Stomach (tissue), 8 donors: ENCODE measurements at regions not wholly inside any gene's neighbourhood (a gene's known extent, or its start where the extent isn't known, plus 50 kb on each side); places are given as distances from the start of the nearest gene placed in this dataset.
"Not testable (repeated sequence)": the region's sequence is repeated elsewhere in the genome, so short reads cannot be mapped to it uniquely, and the experiment has no call there.

Source experiments
- DNase-seq, 2 donors: peaks; one replicate each; pipeline versions ENCODE4 v3.0.0 to v3.0.0-alpha.2; 2013 to 2019
- H3K27ac ChIP-seq, 5 donors: fragments of 200-600 bp in 4 of 5; sonication (generic) in 4 of 5; one replicate each; pipeline ENCODE4 v1.5.1; 2013 to 2019; ENCODE audit warnings: mild to moderate bottlenecking in 1 of 5, moderate library complexity in 1 of 5
- H3K27me3 ChIP-seq, 3 donors: fragments of 200-600 bp; sonication (generic); one replicate each; pipeline ENCODE4 v1.5.1; 2017 to 2019; ENCODE audit warnings: mixed run types in 1 of 3
- H3K36me3 ChIP-seq, 4 donors: fragments of 200-600 bp; sonication (generic); 1 replicate in 3 of 4; 2 replicates in 1 of 4; pipeline ENCODE4 v1.5.1; 2016 to 2019
- H3K4me1 ChIP-seq, 4 donors: fragments of 200-600 bp; sonication (generic); one replicate each; pipeline ENCODE4 v1.5.1; 2016 to 2019
- H3K4me3 ChIP-seq, 4 donors: fragments of 200-600 bp; sonication (generic) in 3 of 4; one replicate each; pipeline ENCODE4 v1.5.1; 2016 to 2019; ENCODE audit warnings: mild to moderate bottlenecking in 1 of 4
- H3K9me3 ChIP-seq, 4 donors: fragments of 200-600 bp; sonication (generic); one replicate each; pipeline ENCODE4 v1.5.1; 2016 to 2019
- CTCF ChIP-seq, 7 experiments: fragments of 450-650 bp in 4 of 7; fragments of 200-600 bp in 3 of 7; sonication (generic) in 3 of 7; IDR thresholded peaks; one replicate each; pipeline ENCODE4 v1.5.1; 2016 to 2019; ENCODE audit warnings: antibody characterized with exemption in 7 of 7, control low read depth in 2 of 7, mild to moderate bottlenecking in 1 of 7
- EP300 ChIP-seq: sonication (generic); formaldehyde crosslinking; IDR thresholded peaks from one replicate; pipeline ENCODE4 v1.6.1; 2017; ENCODE audit warnings: antibody characterized with exemption
- POLR2A ChIP-seq, 4 donors: fragments of 450-650 bp; IDR thresholded peaks; one replicate each; pipeline ENCODE4 v1.6.1; 2016; ENCODE audit warnings: antibody characterized with exemption in 4 of 4, control low read depth in 2 of 4, mild to moderate bottlenecking in 1 of 4, moderate library complexity in 1 of 4
- POLR2AphosphoS5 ChIP-seq, 3 donors: sonication (generic); formaldehyde crosslinking; IDR thresholded peaks; one replicate each; pipeline ENCODE4 v1.6.1; 2016; ENCODE audit warnings: antibody characterized with exemption in 3 of 3
- WGBS, 5 donors: extraction: QIAGEN DNeasy Blood & Tissue Kit in 3 of 5; methylation state at CpG; one replicate each; pipeline versions ENCODE4 v1.1.5 to v1.1.7; 2013 to 2018; 5-methylcytosine and 5-hydroxymethylcytosine counted together
- intact Hi-C: fragments of 100-400 bp; cut with DNase I; formaldehyde crosslinking; loops from one replicate; pipeline ENCODE4 v1.15.1; 2023; ENCODE audit warnings: low total_unique reads
- donor health status: healthy with polysubstance abuse.
- donor health status: Bipolar disorder and iron deficiency.
- donor health status: healthy.

- no peak overlapping the region for H3K4me3 ChIP-seq
- H3K36me3 ChIP-seq: no peaks in the 10 kb centered on the region
- peaks cover under 1 to 17% (median 6%) of the 10 kb centered on the region in 4 donors for H3K4me1 ChIP-seq
- intact Hi-C loops: no loop called here
- no peak overlapping the region for H3K27ac ChIP-seq
- TF ChIP-seq CTCF (IDR thresholded peaks at IDR 0.05): no peak
- no peak for TF ChIP-seq EP300
- TF ChIP-seq POLR2AphosphoS5 (IDR thresholded peaks at IDR 0.05): no peak
- TF ChIP-seq POLR2A (IDR thresholded peaks at IDR 0.05): no peak
- H3K9me3 ChIP-seq: no peaks in the 10 kb centered on the region
- no peaks in the 10 kb centered on the region for H3K27me3 ChIP-seq
- no peak for DNase-seq
Measured at GRCh38 chr1:230567221-230567575, 75.1 kb upstream of the COG2 start.

DNA sequence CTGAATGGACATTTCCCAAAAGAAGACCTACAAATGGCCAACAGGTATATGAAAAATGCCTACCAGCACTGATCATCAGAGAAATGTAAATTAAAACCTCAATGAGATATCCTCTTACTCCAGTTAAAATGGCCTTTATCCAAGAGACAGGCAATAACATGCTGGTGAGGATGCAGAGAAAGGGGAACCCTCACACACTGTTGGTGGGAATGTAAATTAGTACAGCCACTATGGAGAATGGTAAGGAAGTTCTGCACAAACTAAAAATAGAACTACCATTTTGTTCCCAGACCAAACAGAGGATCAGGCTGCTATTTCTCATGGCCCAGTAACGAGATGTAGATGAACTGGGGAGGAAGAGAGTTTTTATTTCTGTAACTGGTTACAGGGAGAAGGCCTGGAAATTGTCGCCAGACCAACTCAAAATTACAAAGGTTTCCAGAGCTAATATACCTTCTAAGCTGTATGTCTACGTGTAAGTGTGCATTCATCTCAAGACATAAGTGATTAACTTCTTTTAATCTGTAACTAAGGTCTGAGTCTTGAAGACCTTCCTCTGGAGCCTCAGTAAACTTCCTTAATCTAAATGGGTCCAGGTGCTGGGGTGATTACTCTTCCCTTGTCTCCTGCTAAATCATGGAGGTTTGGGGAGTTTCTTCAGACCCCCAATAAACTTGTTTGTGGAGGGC, 75.6 kb upstream of the COG2 start:
- H3K4me1 ChIP-seq: peaks cover 0 to 11% (median 4%) of the 10 kb centered on the region in 4 donors
- H3K9me3 ChIP-seq, H3K27ac ChIP-seq, H3K36me3 ChIP-seq, intact Hi-C loops, H3K27me3 ChIP-seq, DNase-seq, H3K4me3 ChIP-seq: not testable (repeated sequence)
- WGBS, 5 donors: 68 to 76% (median 70%) methylated on average over 3 of the region's 3 CpGs

DNA sequence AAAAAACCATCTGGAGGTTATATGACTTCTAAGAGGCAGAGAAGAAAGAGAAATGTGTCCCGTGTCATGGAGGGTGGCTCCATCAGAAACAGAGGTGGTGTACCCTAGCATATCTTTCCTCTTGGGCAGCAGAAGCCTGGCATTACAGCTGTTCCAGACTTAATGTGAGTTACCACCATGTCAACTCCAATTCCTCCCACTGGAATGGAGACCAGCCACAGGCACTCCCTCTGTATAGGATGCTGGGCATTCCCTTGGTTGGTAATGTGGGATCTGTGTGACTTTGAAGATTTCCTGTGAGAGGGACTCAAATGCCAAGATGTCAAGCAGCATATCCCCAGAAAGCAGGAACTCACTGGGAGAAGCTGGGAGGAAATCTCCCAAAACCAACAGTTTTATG, 77.1 kb upstream of the COG2 start:
- H3K4me3 ChIP-seq: no peak overlapping the region
- TF ChIP-seq EP300 (no peak), CTCF (IDR thresholded peaks at IDR 0.05) (no peak), POLR2A (IDR thresholded peaks at IDR 0.05) (no peak), POLR2AphosphoS5 (IDR thresholded peaks at IDR 0.05) (no peak)
- DNase-seq: no peak
- H3K27me3 ChIP-seq: no peaks in the 10 kb centered on the region
- no peaks in the 10 kb centered on the region for H3K36me3 ChIP-seq
- no peaks in the 10 kb centered on the region for H3K9me3 ChIP-seq
- no peak overlapping the region for H3K27ac ChIP-seq
- intact Hi-C loops: no loop called here
- WGBS, 5 donors: 60 to 100% (median 85%) methylated on average over 1 of the region's 1 CpG
- no peaks in the 10 kb centered on the region for H3K4me1 ChIP-seq

GRCh38 chr1:230563591-230563990, 78.7 kb upstream of the COG2 start:
- TF ChIP-seq POLR2AphosphoS5 (IDR thresholded peaks at IDR 0.05): no peak
- TF ChIP-seq POLR2A (IDR thresholded peaks at IDR 0.05): no peak
- TF ChIP-seq EP300: no peak
- TF ChIP-seq CTCF (IDR thresholded peaks at IDR 0.05): no peak
- Histone ChIP-seq H3K4me3 (no peak overlapping the region), H3K27ac (no peak overlapping the region), H3K9me3 (no peaks in the 10 kb centered on the region), H3K36me3 (no peaks in the 10 kb centered on the region), H3K4me1 (no peaks in the 10 kb centered on the region), H3K27me3 (no peaks in the 10 kb centered on the region)
- 76 to 88% (median 83%) methylated on average over 7 of the region's 7 CpGs for WGBS, 5 donors
- intact Hi-C loops: no loop called here
- DNase-seq: no peak

DNA sequence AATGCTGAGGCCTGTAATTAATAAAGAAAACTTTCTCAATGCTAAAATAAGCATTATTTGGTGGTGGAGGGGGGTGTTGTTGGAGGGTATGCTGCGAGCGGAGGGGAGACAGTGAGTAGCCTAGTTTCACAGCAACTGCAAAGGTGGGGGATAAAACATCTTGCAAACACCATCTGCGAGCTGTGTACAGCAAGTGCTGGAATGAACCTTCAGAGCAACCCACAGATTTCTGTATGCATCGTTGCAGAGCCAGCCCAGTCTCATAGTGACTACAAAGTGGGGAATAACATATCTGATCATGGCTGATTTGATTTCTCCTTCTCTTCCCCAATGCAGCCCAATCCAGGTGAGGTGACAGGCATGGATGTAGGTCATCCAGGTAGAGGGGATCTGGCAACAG, 80.7 kb upstream of the COG2 start:
- H3K27ac ChIP-seq: no peak overlapping the region
- H3K9me3 ChIP-seq: no peaks in the 10 kb centered on the region
- DNase-seq: no peak
- intact Hi-C loops: no loop called here
- H3K4me1 ChIP-seq: no peaks in the 10 kb centered on the region
- no peaks in the 10 kb centered on the region for H3K36me3 ChIP-seq
- WGBS, 5 donors: 67 to 94% (median 79%) methylated on average over 4 of the region's 4 CpGs
- H3K4me3 ChIP-seq: no peak overlapping the region
- TF ChIP-seq POLR2AphosphoS5 (IDR thresholded peaks at IDR 0.05) (no peak), CTCF (IDR thresholded peaks at IDR 0.05) (no peak), POLR2A (IDR thresholded peaks at IDR 0.05) (no peak), EP300 (no peak)
- no peaks in the 10 kb centered on the region for H3K27me3 ChIP-seq
